HG02571 (cell line): ENCODE measurements at regions not wholly inside any gene's neighbourhood (a gene's known extent, or its start where the extent isn't known, plus 50 kb on each side); places are given as distances from the start of the nearest gene placed in this dataset.
"Not testable (repeated sequence)": the region's sequence is repeated elsewhere in the genome, so short reads cannot be mapped to it uniquely, and the experiment has no call there.

Experiments
- ATAC-seq: cut with Tn5 transposase; IDR thresholded peaks from one replicate; pipeline ENCODE4 v1.9.1; 2021; ENCODE audit warnings: mild to moderate bottlenecking, moderate library complexity; ENCODE audit not compliant: unreplicated experiment

GRCh38 chr2:87631402-87631801 is 116.5 kb upstream of the PLGLB2 start:
- ATAC-seq: not testable (repeated sequence)

- ATAC-seq: not testable (repeated sequence)
Measured at GRCh38 chr2:87633287-87633963, 114.5 kb upstream of the PLGLB2 start.

GRCh38 chr2:87634106-87634505 is 113.8 kb upstream of the PLGLB2 start:
- not testable (repeated sequence) for ATAC-seq

- ATAC-seq: not testable (repeated sequence)
Measured at GRCh38 chr2:87634971-87635650, 112.8 kb upstream of the PLGLB2 start.

GRCh38 chr2:87636246-87636645 is 111.6 kb upstream of the PLGLB2 start:
- ATAC-seq: not testable (repeated sequence)

GRCh38 chr2:87636735-87637134 is 111.2 kb upstream of the PLGLB2 start:
- ATAC-seq: not testable (repeated sequence)

- not testable (repeated sequence) for ATAC-seq
Measured at GRCh38 chr2:87637249-87637990, 110.5 kb upstream of the PLGLB2 start.

- not testable (repeated sequence) for ATAC-seq
Measured at GRCh38 chr2:87638114-87638807, 109.6 kb upstream of the PLGLB2 start.

- not testable (repeated sequence) for ATAC-seq
Measured at GRCh38 chr2:87638872-87639271, 109.0 kb upstream of the PLGLB2 start.

- ATAC-seq: not testable (repeated sequence)
Measured at GRCh38 chr2:87639801-87640440, 108.0 kb upstream of the PLGLB2 start.

GRCh38 chr2:87640961-87641563 is 106.8 kb upstream of the PLGLB2 start:
- not testable (repeated sequence) for ATAC-seq

GRCh38 chr2:87643165-87643564 is 104.7 kb upstream of the PLGLB2 start:
- not testable (repeated sequence) for ATAC-seq

- not testable (repeated sequence) for ATAC-seq
Measured at GRCh38 chr2:87647737-87648498, 100.0 kb upstream of the PLGLB2 start.

GRCh38 chr2:87648815-87649214 is 99.1 kb upstream of the PLGLB2 start:
- not testable (repeated sequence) for ATAC-seq

GRCh38 chr2:87649871-87650270 is 98.0 kb upstream of the PLGLB2 start:
- ATAC-seq: not testable (repeated sequence)

GRCh38 chr2:87650837-87651236 is 97.0 kb upstream of the PLGLB2 start:
- ATAC-seq: not testable (repeated sequence)

GRCh38 chr2:87651589-87651988 is 96.3 kb upstream of the PLGLB2 start:
- ATAC-seq: not testable (repeated sequence)

GRCh38 chr2:87653373-87653772 is 94.5 kb upstream of the PLGLB2 start:
- not testable (repeated sequence) for ATAC-seq

- not testable (repeated sequence) for ATAC-seq
Measured at GRCh38 chr2:87654136-87654814, 93.6 kb upstream of the PLGLB2 start.
